ENCODE measurements at regions not wholly inside any gene's neighbourhood (a gene's known extent, or its start where the extent isn't known, plus 50 kb on each side); places are given as distances from the start of the nearest gene placed in this dataset.

DNA sequence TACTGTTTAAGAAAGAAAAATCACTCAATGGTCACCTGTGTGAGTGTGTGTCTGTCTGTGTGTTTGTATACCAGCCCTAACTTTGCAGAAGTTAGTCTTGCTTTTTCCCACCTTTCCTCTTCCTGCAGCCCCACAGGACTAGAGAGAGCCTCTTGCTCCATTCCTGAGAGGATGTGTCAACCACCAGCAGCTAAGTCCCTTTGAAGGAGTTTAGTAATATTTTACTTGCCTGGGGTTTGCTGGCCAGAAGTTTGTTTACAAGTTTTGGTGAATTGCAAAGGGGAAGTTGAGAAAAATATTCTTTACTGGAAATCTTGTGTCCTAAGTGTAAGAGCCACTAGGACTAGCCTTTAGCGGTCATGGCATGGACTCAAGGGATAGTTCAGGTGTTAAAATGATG, 316.2 kb downstream of the BRINP1 start:
- no peaks in the 10 kb centered on the region for H3K36me3 ChIP-seq
- no peaks in the 10 kb centered on the region for H3K4me1 ChIP-seq
- TF ChIP-seq CTCF (IDR thresholded peaks at IDR 0.05; ENCODE audit: low read depth, low read length) = no peak
- H3K4me3 ChIP-seq (ENCODE audit: low read depth, low read length) = no peak overlapping the region
- H3K27me3 ChIP-seq = no peaks in the 10 kb centered on the region
- H3K9me3 ChIP-seq = no peaks in the 10 kb centered on the region
- no peak for DNase-seq

- Histone ChIP-seq H3K9me3 (no peaks in the 10 kb centered on the region), H3K4me3 (ENCODE audit: low read depth, low read length) (no peak overlapping the region), H3K27me3 (no peaks in the 10 kb centered on the region), H3K36me3 (no peaks in the 10 kb centered on the region), H3K4me1 (no peaks in the 10 kb centered on the region)
- no peak for TF ChIP-seq CTCF (IDR thresholded peaks at IDR 0.05; ENCODE audit: low read depth, low read length)
- DNase-seq = no peak
Measured at GRCh38 chr9:119060629-119061385, 308.4 kb downstream of the BRINP1 start.

DNA sequence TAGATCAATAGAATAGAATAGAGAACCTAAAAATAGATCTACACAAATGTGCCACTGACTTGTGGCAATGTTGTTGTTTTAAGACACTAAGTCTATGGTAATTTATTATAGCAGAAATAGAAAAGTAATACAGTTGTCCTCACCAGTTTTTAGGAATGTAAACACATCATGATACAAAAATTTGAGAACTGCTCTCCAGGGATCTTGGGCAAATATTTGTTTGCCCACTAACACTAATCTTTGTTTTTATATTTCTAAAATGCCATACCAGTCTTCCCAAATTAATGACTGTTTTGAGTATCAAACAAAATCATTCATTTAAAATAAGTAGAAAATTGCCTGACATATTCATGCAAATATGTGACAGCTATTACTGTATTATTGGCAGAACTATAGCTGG, 297.6 kb downstream of the BRINP1 start:
- no peaks in the 10 kb centered on the region for H3K9me3 ChIP-seq
- H3K4me1 ChIP-seq = no peaks in the 10 kb centered on the region
- H3K4me3 ChIP-seq (ENCODE audit: low read depth, low read length) = no peak overlapping the region
- DNase-seq = no peak
- H3K27me3 ChIP-seq = no peaks in the 10 kb centered on the region
- TF ChIP-seq CTCF (IDR thresholded peaks at IDR 0.05; ENCODE audit: low read depth, low read length) = no peak
- H3K36me3 ChIP-seq = no peaks in the 10 kb centered on the region

GRCh38 chr9:119074017-119074416, 295.2 kb downstream of the BRINP1 start:
- Histone ChIP-seq H3K4me1 (no peaks in the 10 kb centered on the region), H3K4me3 (ENCODE audit: low read depth, low read length) (no peak overlapping the region), H3K9me3 (no peaks in the 10 kb centered on the region), H3K27me3 (no peaks in the 10 kb centered on the region), H3K36me3 (no peaks in the 10 kb centered on the region)
- TF ChIP-seq CTCF (IDR thresholded peaks at IDR 0.05; ENCODE audit: low read depth, low read length) = no peak
- DNase-seq = no peak

- no peak overlapping the region for H3K4me3 ChIP-seq (ENCODE audit: low read depth, low read length)
- DNase-seq = no peak
- H3K4me1 ChIP-seq = no peaks in the 10 kb centered on the region
- H3K36me3 ChIP-seq = no peaks in the 10 kb centered on the region
- H3K27me3 ChIP-seq = no peaks in the 10 kb centered on the region
- H3K9me3 ChIP-seq = no peaks in the 10 kb centered on the region
- no peak for TF ChIP-seq CTCF (IDR thresholded peaks at IDR 0.05; ENCODE audit: low read depth, low read length)
Measured at GRCh38 chr9:119078015-119078414, 291.2 kb downstream of the BRINP1 start.

DNA sequence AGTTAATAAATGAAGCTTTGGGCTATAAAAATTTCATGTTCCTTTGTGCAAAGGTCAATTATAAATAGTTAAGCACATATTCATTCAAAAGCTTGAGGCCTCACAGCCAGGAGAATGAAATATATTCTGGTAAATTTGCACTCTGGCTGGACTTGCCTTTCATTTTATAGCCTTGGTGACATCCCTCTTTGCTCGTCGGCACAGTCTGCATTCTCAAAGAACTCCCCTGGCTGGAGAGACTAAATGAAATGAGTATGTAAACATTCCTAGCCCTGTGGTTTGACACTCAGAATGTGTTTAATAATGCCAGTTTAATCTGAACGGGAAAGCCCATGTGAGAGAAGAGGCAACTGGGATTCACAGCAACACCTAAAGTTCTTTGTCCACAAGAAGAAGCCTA, 285.6 kb downstream of the BRINP1 start:
- TF ChIP-seq CTCF (IDR thresholded peaks at IDR 0.05; ENCODE audit: low read depth, low read length) = no peak
- Histone ChIP-seq H3K4me1 (no peaks in the 10 kb centered on the region), H3K27me3 (no peaks in the 10 kb centered on the region), H3K36me3 (no peaks in the 10 kb centered on the region), H3K4me3 (ENCODE audit: low read depth, low read length) (no peak overlapping the region), H3K9me3 (no peaks in the 10 kb centered on the region)
- no peak for DNase-seq

Measured in BE2C (cell line).